Endothelial cell of umbilical vein (primary cell): ENCODE measurements at regions not wholly inside any gene's neighbourhood (a gene's known extent, or its start where the extent isn't known, plus 50 kb on each side); places are given as distances from the start of the nearest gene placed in this dataset.

Experiments used
- BruUV-seq: library from RNA; stranded (reverse); fragments of 400-500 nt; replicated peaks from 2 replicates; lab custom pipeline; 2021; lab: Mats Ljungman, UMichigan
- CTCF ChIA-PET: fragments of 300-600, 350-600 bp; sonication (Branson Sonifier 250); formaldehyde crosslinking; loops from one replicate; lab custom pipeline; 2021; ENCODE audit warnings: antibody characterized with exemption, inconsistent platforms; lab: Charles Lee
- POLR2A ChIA-PET: fragments of 300-600, 350-600 bp; sonication (Branson Sonifier 250); formaldehyde crosslinking; loops from one replicate; lab custom pipeline; 2021; ENCODE audit warnings: antibody characterized with exemption, inconsistent platforms; lab: Charles Lee
- DNase-seq: peaks from one replicate; pipeline ENCODE4 v3.0.0-alpha.2; 2011; ENCODE audit warnings: low read depth, low spot score
- FAIRE-seq: peaks from 2 replicates; lab custom pipeline; 2011; peaks lifted over from hg19 to GRCh38; lab: Jason Lieb, UNC
- H2AFZ ChIP-seq: 2 replicates; pipeline ENCODE4 v1.6.0; 2012; ENCODE audit warnings: low read depth, low read length, control low read depth, inconsistent platforms
- H3K27ac ChIP-seq: 2 replicates; pipeline ENCODE4 v1.5.1; 2011; ENCODE audit warnings: low read depth, mild to moderate bottlenecking, control low read depth, low read length, moderate library complexity; ENCODE audit not compliant: insufficient read depth
- H3K27me3 ChIP-seq, 2 experiments: 2 replicates each; pipeline versions ENCODE4 v1.6.0 to v1.6.1; 2011; ENCODE audit warnings: low read length in 2 of 2, mixed read lengths in 1 of 2; ENCODE audit not compliant: control insufficient read depth in 2 of 2, insufficient read depth in 2 of 2
- H3K36me3 ChIP-seq, 2 experiments: 2 replicates in 1 of 2; 3 replicates in 1 of 2; pipeline ENCODE4 v1.5.1; 2011; ENCODE audit warnings: low read length in 2 of 2, mild to moderate bottlenecking in 1 of 2, moderate library complexity in 1 of 2; ENCODE audit not compliant: control insufficient read depth in 2 of 2, insufficient read depth in 2 of 2; ENCODE audit errors: extremely low read depth in 1 of 2
- H3K4me1 ChIP-seq: 3 replicates; pipeline ENCODE4 v1.5.1; 2011; ENCODE audit warnings: mild to moderate bottlenecking, low read length; ENCODE audit not compliant: control insufficient read depth, insufficient read depth; ENCODE audit errors: extremely low read depth
- H3K4me2 ChIP-seq: 2 replicates; pipeline ENCODE4 v1.6.1; 2011; ENCODE audit warnings: low read length, control low read depth, mixed read lengths; ENCODE audit not compliant: insufficient read depth
- H3K4me3 ChIP-seq, 3 experiments: fragments of 200-600 bp in 1 of 3; sonication (generic), shearing (Covaris generic) in 1 of 3; replicated peaks in 1 of 3; 2 replicates each; pipeline ENCODE4 v1.5.1; 2011 to 2016; ENCODE audit warnings: control low read depth in 3 of 3, low read length in 3 of 3, mild to moderate bottlenecking in 2 of 3, inconsistent platforms in 1 of 3, low read depth in 1 of 3, moderate library complexity in 1 of 3; ENCODE audit not compliant: insufficient read depth in 1 of 3
- H3K79me2 ChIP-seq: 2 replicates; pipeline ENCODE4 v1.6.0; 2012; ENCODE audit warnings: low read length, inconsistent platforms; ENCODE audit not compliant: control insufficient read depth, insufficient read depth
- H3K9ac ChIP-seq: replicated peaks from 2 replicates; pipeline ENCODE3; 2011; ENCODE audit warnings: low read length, control low read depth; ENCODE audit not compliant: insufficient read depth; ENCODE audit errors: extremely low read depth
- H3K9me1 ChIP-seq: replicated peaks from 3 replicates; pipeline ENCODE4 v1.6.0; 2011; ENCODE audit warnings: mild to moderate bottlenecking, low read length; ENCODE audit not compliant: control insufficient read depth, insufficient read depth; ENCODE audit errors: extremely low read depth
- H3K9me3 ChIP-seq: replicated peaks from 2 replicates; pipeline ENCODE4 v1.5.1; 2012; ENCODE audit warnings: low read length, inconsistent platforms; ENCODE audit not compliant: control insufficient read depth, insufficient read depth
- H4K20me1 ChIP-seq: replicated peaks from 2 replicates; pipeline ENCODE3; 2011; ENCODE audit warnings: mild to moderate bottlenecking, low read length; ENCODE audit not compliant: control insufficient read depth, insufficient read depth; ENCODE audit errors: extremely low read depth
- CTCF ChIP-seq, 2 donors: IDR thresholded peaks; 1 replicate in 1 of 2; 2 replicates in 1 of 2; pipeline ENCODE4 v1.5.1; 2011; ENCODE audit warnings: low read length in 2 of 2, mild to moderate bottlenecking in 2 of 2, moderate library complexity in 2 of 2, control low read depth in 1 of 2, inconsistent platforms in 1 of 2, low read depth in 1 of 2; ENCODE audit not compliant: insufficient read depth in 1 of 2; ENCODE audit errors: extremely low read depth in 1 of 2
- EZH2 ChIP-seq: IDR thresholded peaks from 2 replicates; pipeline ENCODE4 v1.6.1; 2012; ENCODE audit warnings: borderline replicate concordance, low read depth, mild to moderate bottlenecking, moderate library complexity, low read length, inconsistent platforms; ENCODE audit not compliant: severe bottlenecking
- FOS ChIP-seq: IDR thresholded peaks from 2 replicates; pipeline ENCODE4 v1.6.1; 2011; ENCODE audit warnings: mild to moderate bottlenecking, low read length, moderate library complexity, borderline replicate concordance; ENCODE audit not compliant: insufficient read depth
- GATA2 ChIP-seq: IDR thresholded peaks from 2 replicates; pipeline ENCODE4 v1.7.0; 2011; ENCODE audit warnings: low read depth, mild to moderate bottlenecking, moderate library complexity, mixed read lengths, low read length; ENCODE audit not compliant: insufficient read length, insufficient read depth
- JUN ChIP-seq: IDR thresholded peaks from 2 replicates; pipeline ENCODE4 v1.6.1; 2011; ENCODE audit warnings: borderline replicate concordance, low read depth; ENCODE audit not compliant: insufficient read length, insufficient read depth
- MAX ChIP-seq: IDR thresholded peaks from 2 replicates; pipeline ENCODE4 v1.6.1; 2011; ENCODE audit not compliant: insufficient read depth, insufficient read length
- MYC ChIP-seq: IDR thresholded peaks from one replicate; pipeline ENCODE4 v1.6.1; 2011; ENCODE audit warnings: mild to moderate bottlenecking, low read depth, low read length
- POLR2A ChIP-seq: IDR thresholded peaks from 2 replicates; pipeline ENCODE4 v1.6.1; 2012; ENCODE audit warnings: low read depth, mild to moderate bottlenecking, control low read depth, low read length
- POLR2AphosphoS5 ChIP-seq: IDR thresholded peaks from 2 replicates; pipeline ENCODE4 v1.6.1; 2012; ENCODE audit warnings: low read depth, mild to moderate bottlenecking, control low read depth, low read length, moderate library complexity; ENCODE audit not compliant: insufficient read depth
- dilution Hi-C: fragments of 300-500 bp; cut with MboI; formaldehyde crosslinking; loops from one replicate; pipeline ENCODE4 v1.15.0; 2019; ENCODE audit warnings: low sequenced_read_pairs; ENCODE audit not compliant: extremely low pct_ligation_motif_present
- intact Hi-C: fragments of 100-400 bp; cut with micrococcal nuclease; formaldehyde crosslinking; loops from one replicate; pipeline ENCODE4 v1.10.0; 2022

GRCh38 chr17:49903523-49903922 is 55.7 kb upstream of the TAC4 start:
- DNase-seq = no peak
- H3K27me3 ChIP-seq = peaks cover 63 to 66% of the 10 kb centered on the region in 2 experiments
- H3K4me2 ChIP-seq = no peak overlapping the region
- BruUV-seq = no TSS peak
- POLR2A ChIA-PET = no interaction called here
- dilution Hi-C loops (no loop called here), intact Hi-C loops (no loop called here)
- TF ChIP-seq POLR2A = no peak
- no peak for TF ChIP-seq MAX
- TF ChIP-seq EZH2 = no peak
- no peak for TF ChIP-seq CTCF (IDR thresholded peaks at IDR 0.05; ENCODE audit: extremely low read depth in 1 of 2, insufficient read depth in 1 of 2, low read depth in 1 of 2, low read length in 2 of 2)
- TF ChIP-seq POLR2AphosphoS5 = no peak
- no peak for TF ChIP-seq JUN
- no peak for TF ChIP-seq MYC
- TF ChIP-seq GATA2 = no peak
- no peak for TF ChIP-seq FOS
- H3K4me3 ChIP-seq = no peak overlapping the region
- CTCF ChIA-PET = no interaction called here
- no peak overlapping the region for H3K9ac ChIP-seq
- no peaks in the 10 kb centered on the region for H3K9me3 ChIP-seq
- H4K20me1 ChIP-seq = no peaks in the 10 kb centered on the region
- no peaks in the 10 kb centered on the region for H3K9me1 ChIP-seq
- no peaks in the 10 kb centered on the region for H3K36me3 ChIP-seq
- no peak for FAIRE-seq
- no peaks in the 10 kb centered on the region for H3K4me1 ChIP-seq
- no peak overlapping the region for H2AFZ ChIP-seq
- H3K79me2 ChIP-seq = no peaks in the 10 kb centered on the region
- no peak overlapping the region for H3K27ac ChIP-seq
